ENCODE measurements at regions not wholly inside any gene's neighbourhood (a gene's known extent, or its start where the extent isn't known, plus 50 kb on each side); places are given as distances from the start of the nearest gene placed in this dataset.
A peak's percentile ranks its signal among the peaks of the same experiment; 100 is the strongest.

GRCh38 chr1:228938537-228938901 lies 203.2 kb downstream of the RHOU start (continued):
- TF ChIP-seq, protein P1, sequence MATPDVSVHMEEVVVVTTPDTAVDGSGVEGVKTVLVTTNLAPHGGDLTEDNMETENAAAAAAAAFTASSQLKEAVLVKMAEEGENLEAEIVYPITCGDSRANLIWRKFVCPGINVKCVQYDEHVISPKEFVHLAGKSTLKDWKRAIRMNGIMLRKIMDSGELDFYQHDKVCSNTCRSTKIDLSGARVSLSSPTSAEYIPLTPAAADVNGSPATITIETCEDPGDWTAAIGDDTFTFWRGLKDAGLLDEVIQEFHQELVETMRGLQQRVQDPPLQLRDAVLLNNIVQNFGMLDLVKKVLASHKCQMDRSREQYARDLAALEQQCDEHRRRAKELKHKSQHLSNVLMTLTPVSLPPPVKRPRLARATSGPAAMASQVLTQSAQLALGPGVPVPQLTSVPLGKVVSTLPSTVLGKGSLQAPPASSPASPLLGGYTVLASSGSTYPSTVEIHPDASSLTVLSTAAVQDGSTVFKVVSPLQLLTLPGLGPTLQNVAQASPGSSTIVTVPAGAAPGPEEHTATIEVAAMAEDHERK (CRISPR knock-in tag; IDR thresholded peaks at IDR 0.05; ENCODE audit: low read depth) = no peak
- TF ChIP-seq GLI4 (CRISPR knock-in tag; IDR thresholded peaks at IDR 0.05; ENCODE audit: borderline replicate concordance) (no peak), GFI1 (CRISPR knock-in tag; IDR thresholded peaks at IDR 0.05; ENCODE audit: borderline replicate concordance) (no peak), ZNF430 (CRISPR knock-in tag; IDR thresholded peaks at IDR 0.05) (peak; percentile 15; the same call in 1 of the 2 replicates), PHF20 (CRISPR knock-in tag; IDR thresholded peaks at IDR 0.05) (no peak), RXRA (CRISPR knock-in tag; IDR thresholded peaks at IDR 0.05) (no peak), ZBTB26 (CRISPR knock-in tag; IDR thresholded peaks at IDR 0.05; ENCODE audit: borderline replicate concordance) (no peak), ZSCAN25 (CRISPR knock-in tag; IDR thresholded peaks at IDR 0.05) (no peak), NR0B2 (CRISPR knock-in tag; IDR thresholded peaks at IDR 0.05) (no peak), REST (IDR thresholded peaks at IDR 0.05; ENCODE audit: borderline replicate concordance in 1 of 2, low read depth in 1 of 2, low read length in 2 of 2) (no peak), GATAD2A (CRISPR knock-in tag; IDR thresholded peaks at IDR 0.05) (peak; percentile 75), PAX8 (CRISPR knock-in tag; IDR thresholded peaks at IDR 0.05; ENCODE audit: borderline replicate concordance) (no peak), ATF6 (CRISPR knock-in tag; conservative IDR thresholded peaks at IDR 0.05) (no peak), FOXO1 (CRISPR knock-in tag; IDR thresholded peaks at IDR 0.05) (peak; percentile 63; the same call in 1 of the 2 replicates), ZNF501 (CRISPR knock-in tag; IDR thresholded peaks at IDR 0.05) (no peak)
- TF ChIP-seq, protein P2, sequence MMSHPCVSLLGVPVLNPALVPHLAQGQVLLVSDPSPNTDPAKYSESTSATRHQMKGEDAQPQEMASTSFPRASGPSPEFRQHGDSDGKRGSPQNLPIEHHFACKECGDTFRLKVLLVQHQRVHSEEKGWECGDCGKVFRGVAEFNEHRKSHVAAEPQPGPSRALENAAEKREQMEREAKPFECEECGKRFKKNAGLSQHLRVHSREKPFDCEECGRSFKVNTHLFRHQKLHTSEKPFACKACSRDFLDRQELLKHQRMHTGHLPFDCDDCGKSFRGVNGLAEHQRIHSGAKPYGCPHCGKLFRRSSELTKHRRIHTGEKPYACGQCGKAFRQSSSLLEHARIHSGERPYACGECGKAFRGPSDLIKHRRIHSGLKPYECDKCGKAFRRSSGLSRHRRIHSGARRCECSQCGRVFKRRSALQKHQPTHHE (CRISPR knock-in tag; IDR thresholded peaks at IDR 0.05; ENCODE audit: borderline replicate concordance) = no peak
- TF ChIP-seq, protein P3, sequence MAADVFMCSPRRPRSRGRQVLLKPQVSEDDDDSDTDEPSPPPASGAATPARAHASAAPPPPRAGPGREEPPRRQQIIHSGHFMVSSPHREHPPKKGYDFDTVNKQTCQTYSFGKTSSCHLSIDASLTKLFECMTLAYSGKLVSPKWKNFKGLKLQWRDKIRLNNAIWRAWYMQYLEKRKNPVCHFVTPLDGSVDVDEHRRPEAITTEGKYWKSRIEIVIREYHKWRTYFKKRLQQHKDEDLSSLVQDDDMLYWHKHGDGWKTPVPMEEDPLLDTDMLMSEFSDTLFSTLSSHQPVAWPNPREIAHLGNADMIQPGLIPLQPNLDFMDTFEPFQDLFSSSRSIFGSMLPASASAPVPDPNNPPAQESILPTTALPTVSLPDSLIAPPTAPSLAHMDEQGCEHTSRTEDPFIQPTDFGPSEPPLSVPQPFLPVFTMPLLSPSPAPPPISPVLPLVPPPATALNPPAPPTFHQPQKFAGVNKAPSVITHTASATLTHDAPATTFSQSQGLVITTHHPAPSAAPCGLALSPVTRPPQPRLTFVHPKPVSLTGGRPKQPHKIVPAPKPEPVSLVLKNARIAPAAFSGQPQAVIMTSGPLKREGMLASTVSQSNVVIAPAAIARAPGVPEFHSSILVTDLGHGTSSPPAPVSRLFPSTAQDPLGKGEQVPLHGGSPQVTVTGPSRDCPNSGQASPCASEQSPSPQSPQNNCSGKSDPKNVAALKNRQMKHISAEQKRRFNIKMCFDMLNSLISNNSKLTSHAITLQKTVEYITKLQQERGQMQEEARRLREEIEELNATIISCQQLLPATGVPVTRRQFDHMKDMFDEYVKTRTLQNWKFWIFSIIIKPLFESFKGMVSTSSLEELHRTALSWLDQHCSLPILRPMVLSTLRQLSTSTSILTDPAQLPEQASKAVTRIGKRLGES (CRISPR knock-in tag; IDR thresholded peaks at IDR 0.05; ENCODE audit: borderline replicate concordance) = no peak

Data from HepG2 (cell line).